ENCODE measurements at regions not wholly inside any gene's neighbourhood (a gene's known extent, or its start where the extent isn't known, plus 50 kb on each side); places are given as distances from the start of the nearest gene placed in this dataset.

DNA sequence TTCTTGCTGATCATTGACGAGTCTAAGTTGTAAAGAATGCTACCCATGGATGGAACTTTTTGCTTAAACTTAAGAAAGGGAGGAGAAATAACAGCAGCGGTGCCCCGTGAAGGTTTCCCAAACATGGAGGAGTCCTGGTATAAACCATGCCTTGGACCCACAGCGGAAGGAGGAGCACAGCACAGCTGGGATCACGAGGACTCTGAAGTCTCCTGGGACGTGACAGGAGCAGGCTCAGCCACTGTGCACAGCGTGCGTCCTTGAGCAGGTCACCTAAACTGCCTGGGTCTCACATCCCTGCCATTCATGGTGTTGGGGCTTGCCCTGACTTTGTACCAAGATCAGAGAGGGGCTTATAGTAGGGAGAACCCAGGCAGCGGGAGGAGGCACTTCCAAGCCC lies 56.1 kb upstream of the UNC93A start:
- ATAC-seq: no peak; the same call in 2 of the 3 replicates
- TF ChIP-seq ISL1 (CRISPR knock-in tag; IDR thresholded peaks at IDR 0.05): no peak
- no peak for TF ChIP-seq GLIS3 (CRISPR knock-in tag; IDR thresholded peaks at IDR 0.05)
- TF ChIP-seq, protein P1, sequence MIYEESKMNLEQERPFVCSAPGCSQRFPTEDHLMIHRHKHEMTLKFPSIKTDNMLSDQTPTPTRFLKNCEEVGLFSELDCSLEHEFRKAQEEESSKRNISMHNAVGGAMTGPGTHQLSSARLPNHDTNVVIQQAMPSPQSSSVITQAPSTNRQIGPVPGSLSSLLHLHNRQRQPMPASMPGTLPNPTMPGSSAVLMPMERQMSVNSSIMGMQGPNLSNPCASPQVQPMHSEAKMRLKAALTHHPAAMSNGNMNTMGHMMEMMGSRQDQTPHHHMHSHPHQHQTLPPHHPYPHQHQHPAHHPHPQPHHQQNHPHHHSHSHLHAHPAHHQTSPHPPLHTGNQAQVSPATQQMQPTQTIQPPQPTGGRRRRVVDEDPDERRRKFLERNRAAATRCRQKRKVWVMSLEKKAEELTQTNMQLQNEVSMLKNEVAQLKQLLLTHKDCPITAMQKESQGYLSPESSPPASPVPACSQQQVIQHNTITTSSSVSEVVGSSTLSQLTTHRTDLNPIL (CRISPR knock-in tag; IDR thresholded peaks at IDR 0.05; ENCODE audit: low read depth): no peak
- no peak for TF ChIP-seq OSR1 (CRISPR knock-in tag; IDR thresholded peaks at IDR 0.05)
- no peak for TF ChIP-seq ZNF565 (CRISPR knock-in tag; conservative IDR thresholded peaks at IDR 0.05; ENCODE audit: low read depth)
- no peak for TF ChIP-seq ESRRG (CRISPR knock-in tag; IDR thresholded peaks at IDR 0.05)
- TF ChIP-seq, protein P2, sequence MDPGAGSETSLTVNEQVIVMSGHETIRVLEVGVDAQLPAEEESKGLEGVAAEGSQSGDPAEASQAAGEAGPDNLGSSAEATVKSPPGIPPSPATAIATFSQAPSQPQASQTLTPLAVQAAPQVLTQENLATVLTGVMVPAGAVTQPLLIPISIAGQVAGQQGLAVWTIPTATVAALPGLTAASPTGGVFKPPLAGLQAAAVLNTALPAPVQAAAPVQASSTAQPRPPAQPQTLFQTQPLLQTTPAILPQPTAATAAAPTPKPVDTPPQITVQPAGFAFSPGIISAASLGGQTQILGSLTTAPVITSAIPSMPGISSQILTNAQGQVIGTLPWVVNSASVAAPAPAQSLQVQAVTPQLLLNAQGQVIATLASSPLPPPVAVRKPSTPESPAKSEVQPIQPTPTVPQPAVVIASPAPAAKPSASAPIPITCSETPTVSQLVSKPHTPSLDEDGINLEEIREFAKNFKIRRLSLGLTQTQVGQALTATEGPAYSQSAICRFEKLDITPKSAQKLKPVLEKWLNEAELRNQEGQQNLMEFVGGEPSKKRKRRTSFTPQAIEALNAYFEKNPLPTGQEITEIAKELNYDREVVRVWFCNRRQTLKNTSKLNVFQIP (CRISPR knock-in tag; IDR thresholded peaks at IDR 0.05; ENCODE audit: borderline replicate concordance, low read depth): no peak
- TF ChIP-seq BACH2 (CRISPR knock-in tag; IDR thresholded peaks at IDR 0.05; ENCODE audit: borderline replicate concordance): no peak
- no peak for TF ChIP-seq ZFP3 (CRISPR knock-in tag; IDR thresholded peaks at IDR 0.05)
- TF ChIP-seq PPARA (CRISPR knock-in tag; IDR thresholded peaks at IDR 0.05; ENCODE audit: borderline replicate concordance): no peak
- TF ChIP-seq ARNTL (CRISPR knock-in tag; IDR thresholded peaks at IDR 0.05; ENCODE audit: borderline replicate concordance, low read depth): no peak
- no peak for TF ChIP-seq CSDC2 (CRISPR knock-in tag; IDR thresholded peaks at IDR 0.05)
- no peak for TF ChIP-seq TCF4 (CRISPR knock-in tag; IDR thresholded peaks at IDR 0.05; ENCODE audit: borderline replicate concordance)

GRCh38 chr6:167235421-167236238 lies 55.5 kb upstream of the UNC93A start:
- TF ChIP-seq BACH2 (CRISPR knock-in tag; IDR thresholded peaks at IDR 0.05; ENCODE audit: borderline replicate concordance) (no peak), ZC3H10 (CRISPR knock-in tag; IDR thresholded peaks at IDR 0.05) (no peak), TCF4 (CRISPR knock-in tag; IDR thresholded peaks at IDR 0.05; ENCODE audit: borderline replicate concordance) (no peak), ZNF70 (CRISPR knock-in tag; IDR thresholded peaks at IDR 0.05) (no peak), CSRNP3 (CRISPR knock-in tag; IDR thresholded peaks at IDR 0.05) (no peak), ZFP30 (CRISPR knock-in tag; IDR thresholded peaks at IDR 0.05) (no peak), ZNF565 (CRISPR knock-in tag; conservative IDR thresholded peaks at IDR 0.05; ENCODE audit: low read depth) (no peak), ZFP3 (CRISPR knock-in tag; IDR thresholded peaks at IDR 0.05) (no peak), RARB (CRISPR knock-in tag; IDR thresholded peaks at IDR 0.05) (no peak), TOX (CRISPR knock-in tag; IDR thresholded peaks at IDR 0.05; ENCODE audit: borderline replicate concordance) (no peak), ARNTL (CRISPR knock-in tag; IDR thresholded peaks at IDR 0.05; ENCODE audit: borderline replicate concordance, low read depth) (no peak), ISL1 (CRISPR knock-in tag; IDR thresholded peaks at IDR 0.05) (no peak), PATZ1 (CRISPR knock-in tag; IDR thresholded peaks at IDR 0.05; ENCODE audit: borderline replicate concordance) (no peak), ESRRG (CRISPR knock-in tag; IDR thresholded peaks at IDR 0.05) (no peak), ZNF8 (CRISPR knock-in tag; IDR thresholded peaks at IDR 0.05) (no peak), SNAI2 (CRISPR knock-in tag; IDR thresholded peaks at IDR 0.05) (no peak), PPARA (CRISPR knock-in tag; IDR thresholded peaks at IDR 0.05; ENCODE audit: borderline replicate concordance) (no peak)
- TF ChIP-seq, protein P1 (CRISPR knock-in tag; IDR thresholded peaks at IDR 0.05; ENCODE audit: low read depth): no peak
- ATAC-seq: no peak

- ATAC-seq: no peak
- TF ChIP-seq ZNF565 (CRISPR knock-in tag; conservative IDR thresholded peaks at IDR 0.05; ENCODE audit: low read depth) (no peak), ZC3H10 (CRISPR knock-in tag; IDR thresholded peaks at IDR 0.05) (no peak), ZFP3 (CRISPR knock-in tag; IDR thresholded peaks at IDR 0.05) (no peak), SNAI2 (CRISPR knock-in tag; IDR thresholded peaks at IDR 0.05) (no peak), RARB (CRISPR knock-in tag; IDR thresholded peaks at IDR 0.05) (no peak), TOX (CRISPR knock-in tag; IDR thresholded peaks at IDR 0.05; ENCODE audit: borderline replicate concordance) (no peak), TCF4 (CRISPR knock-in tag; IDR thresholded peaks at IDR 0.05; ENCODE audit: borderline replicate concordance) (no peak), ZNF8 (CRISPR knock-in tag; IDR thresholded peaks at IDR 0.05) (no peak), CSRNP3 (CRISPR knock-in tag; IDR thresholded peaks at IDR 0.05) (no peak), ISL1 (CRISPR knock-in tag; IDR thresholded peaks at IDR 0.05) (no peak), ESRRG (CRISPR knock-in tag; IDR thresholded peaks at IDR 0.05) (no peak)
- TF ChIP-seq, protein P1 (CRISPR knock-in tag; IDR thresholded peaks at IDR 0.05; ENCODE audit: low read depth): no peak
Observed at GRCh38 chr6:167236239-167236571, 54.9 kb upstream of the UNC93A start.
